NCI-H2196 (cell line): ENCODE measurements at regions not wholly inside any gene's neighbourhood (a gene's known extent, or its start where the extent isn't known, plus 50 kb on each side); places are given as distances from the start of the nearest gene placed in this dataset.

Source experiments
- DNase-seq: peaks from one replicate; lab custom pipeline; 2025; ENCODE audit not compliant: unreplicated experiment; lab: John Stamatoyannopoulos, UW

GRCh38 chr2:8309131-8309530 lies 372.7 kb upstream of the ID2 start:
- DNase-seq: no peak

DNA sequence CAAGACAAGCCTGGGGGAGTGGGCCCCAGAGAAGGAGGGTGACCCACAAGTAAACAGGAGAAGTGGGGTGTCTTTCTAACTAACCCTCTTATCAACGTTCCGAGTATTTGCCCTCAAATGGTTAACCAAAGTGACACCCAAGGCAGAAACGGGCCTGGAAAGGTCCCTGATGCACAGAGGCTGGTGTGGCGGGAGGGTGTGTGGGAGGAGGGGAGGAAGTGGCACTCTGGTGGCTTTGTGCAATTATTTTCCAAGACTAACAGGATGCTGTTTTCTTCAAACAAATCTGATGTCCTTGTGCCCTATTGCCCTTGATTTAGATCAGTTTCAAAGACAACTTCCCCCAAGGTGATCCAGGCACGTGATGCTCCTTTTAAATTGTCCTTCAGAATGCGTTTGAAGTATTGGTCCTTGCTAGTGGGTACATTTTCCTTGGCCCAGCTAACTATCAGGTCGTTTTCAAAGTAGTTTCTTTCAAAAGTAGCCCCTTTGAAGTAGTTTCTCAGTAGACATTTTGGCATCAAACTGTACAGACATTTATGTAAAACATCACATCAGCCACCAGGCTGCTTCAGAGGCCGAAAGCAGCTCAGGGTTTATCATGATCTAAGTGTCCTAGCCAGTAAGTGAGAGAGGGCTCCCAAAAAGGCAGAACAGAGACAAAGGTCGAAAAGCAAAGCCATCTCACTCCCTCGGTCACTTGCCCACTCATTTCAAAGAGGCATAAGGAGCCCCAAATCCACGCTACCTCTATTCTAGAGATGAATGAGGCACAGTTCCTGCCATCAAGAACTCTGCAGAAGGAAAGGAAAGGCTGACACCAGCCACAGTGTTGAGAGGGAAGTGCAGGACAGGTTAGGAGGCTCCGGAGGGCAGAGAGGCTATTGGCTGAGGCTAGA lies 371.1 kb upstream of the ID2 start:
- no peak for DNase-seq

DNA sequence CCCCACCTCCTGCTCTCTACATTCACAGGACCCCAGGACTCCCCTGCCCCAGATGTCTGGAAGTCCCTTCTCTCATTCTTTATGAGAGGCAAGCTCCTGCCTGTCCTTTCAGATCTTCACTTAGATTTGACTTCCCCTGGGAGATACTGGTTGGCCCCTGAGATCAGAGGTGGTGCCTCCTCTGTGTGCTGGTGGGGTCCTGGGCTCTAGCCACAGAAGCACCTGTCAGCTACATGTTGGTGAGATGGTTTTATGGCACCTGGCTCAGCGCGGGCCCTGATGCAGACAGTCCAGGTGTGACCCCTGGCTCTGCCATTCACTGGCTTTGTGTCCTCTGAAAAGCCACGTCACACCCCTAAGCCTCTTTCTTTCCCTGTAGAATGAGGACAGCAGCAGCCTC lies 369.6 kb upstream of the ID2 start:
- no peak for DNase-seq

DNA sequence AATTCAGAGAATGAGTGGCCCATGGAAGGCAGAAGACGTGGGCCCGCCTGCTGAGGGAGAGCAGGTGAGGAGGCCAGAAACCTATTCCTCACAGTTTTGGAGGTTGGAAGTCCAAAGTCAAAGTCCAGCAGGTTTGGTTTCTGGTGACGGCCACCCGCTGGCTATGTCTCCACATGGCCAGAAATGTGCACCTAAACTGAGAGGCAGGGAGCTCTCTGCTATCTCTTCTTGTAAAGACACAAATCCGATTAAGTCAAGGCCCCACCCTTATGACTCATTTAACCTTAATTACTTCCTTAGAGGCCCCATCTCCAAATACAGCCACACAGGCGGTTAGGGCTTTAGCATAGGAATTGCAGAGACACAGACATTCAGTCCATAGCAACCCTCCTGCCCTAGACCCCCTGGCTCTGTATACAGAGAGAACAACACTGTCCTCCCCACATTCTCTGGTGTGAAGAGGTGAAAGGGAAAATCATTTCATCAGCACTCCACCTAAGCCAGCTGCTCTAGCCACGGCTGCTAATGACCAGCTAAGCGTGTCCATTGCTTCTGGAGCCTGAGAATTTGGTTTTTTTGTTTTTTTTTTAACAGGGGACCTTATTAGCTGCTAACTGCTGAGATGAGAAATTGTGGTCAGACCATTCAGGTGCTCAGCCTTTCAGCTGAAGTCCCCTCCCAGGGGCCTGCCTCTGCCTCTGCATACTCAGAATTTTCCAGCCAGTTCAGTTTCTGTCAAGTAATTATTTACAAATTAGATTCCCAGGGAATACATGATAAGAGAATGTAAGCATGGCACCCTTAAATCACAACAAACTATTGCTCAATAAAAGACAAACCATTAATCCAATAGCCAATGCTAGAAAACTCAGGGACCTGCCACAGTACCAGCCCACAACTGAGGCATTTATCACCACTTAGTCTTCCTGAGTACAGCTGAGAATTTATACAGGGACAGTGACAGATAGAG lies 368.7 kb upstream of the ID2 start:
- DNase-seq: peak; percentile 6

- DNase-seq: no peak
Observed at GRCh38 chr2:8314063-8314462, 367.8 kb upstream of the ID2 start.

DNA sequence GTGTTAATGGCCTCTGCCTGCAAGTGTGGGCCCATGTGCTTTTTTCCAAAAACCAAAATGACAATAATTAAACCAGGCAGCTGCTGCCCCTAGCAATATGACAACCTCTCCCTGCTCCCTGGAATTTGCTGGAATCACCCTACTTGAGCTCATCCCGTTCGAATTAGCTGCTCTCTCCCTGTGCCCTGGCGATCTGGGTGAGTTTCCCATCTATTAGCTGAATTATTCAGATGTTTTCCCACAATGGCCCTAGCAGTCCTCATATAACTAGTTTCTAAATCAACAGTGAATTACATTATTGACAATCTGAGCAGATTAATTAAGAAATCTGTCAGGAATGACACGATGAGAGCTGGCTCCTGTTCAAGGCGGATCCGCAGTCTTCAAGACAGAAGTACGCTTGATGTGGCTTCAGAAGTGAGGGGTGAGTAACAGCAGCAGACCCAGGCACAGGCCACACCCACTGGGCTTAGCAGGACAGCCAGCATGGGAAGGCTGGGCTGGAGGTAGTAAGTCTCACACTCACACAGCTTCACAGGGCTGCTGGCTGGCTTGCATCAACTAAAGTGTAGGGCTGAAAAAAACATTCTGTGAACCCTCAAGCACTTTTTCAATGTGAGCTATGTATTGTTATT lies 366.2 kb upstream of the ID2 start:
- no peak for DNase-seq

DNA sequence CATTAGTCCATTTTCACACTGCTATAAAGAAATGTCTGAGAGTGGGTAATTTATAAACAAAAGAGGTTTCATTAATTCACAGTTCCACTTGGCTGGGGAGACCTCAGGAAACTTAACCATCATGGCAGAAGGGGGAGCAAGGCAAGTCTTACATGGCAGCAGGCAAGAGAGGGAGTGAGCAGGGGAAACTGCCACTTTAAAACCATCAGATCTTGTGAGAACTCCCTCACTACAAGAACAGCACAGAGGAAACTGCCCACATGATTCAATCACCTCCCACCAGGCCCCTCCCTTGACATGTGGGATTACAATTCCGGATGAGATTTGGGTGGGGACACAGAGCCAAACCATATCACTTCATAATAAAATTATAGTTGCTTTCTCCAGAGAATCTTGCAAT lies 365.5 kb upstream of the ID2 start:
- no peak for DNase-seq

- no peak for DNase-seq
Observed at GRCh38 chr2:8317418-8317817, 364.4 kb upstream of the ID2 start.

- no peak for DNase-seq
Observed at GRCh38 chr2:8319219-8319618, 362.6 kb upstream of the ID2 start.

- no peak for DNase-seq
Observed at GRCh38 chr2:8320311-8321066, 361.4 kb upstream of the ID2 start.

DNA sequence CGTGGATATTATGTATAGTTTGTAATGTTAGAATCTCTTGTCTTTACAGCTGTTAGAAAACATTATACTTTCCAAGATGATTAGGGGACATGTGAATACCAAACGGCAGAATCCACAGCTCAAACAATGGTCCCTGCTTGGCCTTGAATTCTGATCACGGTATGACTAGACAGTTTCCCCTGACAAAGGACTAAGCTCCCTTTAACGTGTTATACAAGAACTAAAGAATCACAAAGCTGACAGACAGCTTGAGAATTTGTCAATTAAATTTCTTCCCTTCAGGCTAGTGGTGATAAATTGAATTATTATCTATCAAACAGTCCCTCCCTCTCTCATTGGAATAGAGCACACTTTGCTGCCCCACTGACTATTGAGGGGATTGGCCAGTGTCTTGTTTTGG lies 359.2 kb upstream of the ID2 start:
- DNase-seq: no peak

- no peak for DNase-seq
Observed at GRCh38 chr2:8324164-8324856, 357.5 kb upstream of the ID2 start.

- DNase-seq: no peak
Observed at GRCh38 chr2:8324901-8325300, 357.0 kb upstream of the ID2 start.

DNA sequence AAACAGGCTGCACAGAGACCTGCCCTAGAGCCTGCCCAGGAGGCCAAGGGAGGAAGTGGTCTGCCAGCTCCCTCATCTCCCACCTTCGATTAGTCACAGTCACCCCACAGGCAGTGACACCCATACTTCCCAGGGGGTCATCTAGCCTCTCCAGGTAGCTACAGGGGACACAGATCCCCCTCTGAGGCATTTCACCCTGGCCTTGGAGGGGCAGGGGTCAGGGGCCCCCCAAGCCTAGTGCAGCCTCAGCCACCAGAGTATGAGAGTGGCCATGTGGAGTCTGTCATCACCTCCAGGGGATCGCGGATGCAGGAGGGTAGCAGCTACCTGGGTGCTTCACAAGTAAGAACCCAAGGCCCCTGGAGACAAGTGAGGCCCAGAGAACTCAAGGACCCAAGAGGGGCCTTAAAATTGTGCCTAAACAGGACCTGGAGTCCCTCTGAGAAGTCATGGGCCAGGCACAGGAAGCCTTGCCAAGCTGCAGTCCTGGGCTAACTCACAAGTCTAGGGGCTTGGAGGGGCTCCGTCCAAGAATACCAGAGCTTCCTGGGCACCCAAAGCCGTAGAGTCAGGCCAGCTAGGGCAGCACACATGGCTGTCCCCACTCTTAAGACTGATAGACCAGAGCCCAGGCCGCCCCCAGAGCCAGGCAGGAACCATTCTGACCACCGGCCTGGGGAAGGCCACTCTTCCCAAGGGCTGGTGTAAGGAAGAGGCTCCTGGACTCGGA lies 354.3 kb upstream of the ID2 start:
- no peak for DNase-seq

- no peak for DNase-seq
Observed at GRCh38 chr2:8328217-8328616, 353.6 kb upstream of the ID2 start.

DNA sequence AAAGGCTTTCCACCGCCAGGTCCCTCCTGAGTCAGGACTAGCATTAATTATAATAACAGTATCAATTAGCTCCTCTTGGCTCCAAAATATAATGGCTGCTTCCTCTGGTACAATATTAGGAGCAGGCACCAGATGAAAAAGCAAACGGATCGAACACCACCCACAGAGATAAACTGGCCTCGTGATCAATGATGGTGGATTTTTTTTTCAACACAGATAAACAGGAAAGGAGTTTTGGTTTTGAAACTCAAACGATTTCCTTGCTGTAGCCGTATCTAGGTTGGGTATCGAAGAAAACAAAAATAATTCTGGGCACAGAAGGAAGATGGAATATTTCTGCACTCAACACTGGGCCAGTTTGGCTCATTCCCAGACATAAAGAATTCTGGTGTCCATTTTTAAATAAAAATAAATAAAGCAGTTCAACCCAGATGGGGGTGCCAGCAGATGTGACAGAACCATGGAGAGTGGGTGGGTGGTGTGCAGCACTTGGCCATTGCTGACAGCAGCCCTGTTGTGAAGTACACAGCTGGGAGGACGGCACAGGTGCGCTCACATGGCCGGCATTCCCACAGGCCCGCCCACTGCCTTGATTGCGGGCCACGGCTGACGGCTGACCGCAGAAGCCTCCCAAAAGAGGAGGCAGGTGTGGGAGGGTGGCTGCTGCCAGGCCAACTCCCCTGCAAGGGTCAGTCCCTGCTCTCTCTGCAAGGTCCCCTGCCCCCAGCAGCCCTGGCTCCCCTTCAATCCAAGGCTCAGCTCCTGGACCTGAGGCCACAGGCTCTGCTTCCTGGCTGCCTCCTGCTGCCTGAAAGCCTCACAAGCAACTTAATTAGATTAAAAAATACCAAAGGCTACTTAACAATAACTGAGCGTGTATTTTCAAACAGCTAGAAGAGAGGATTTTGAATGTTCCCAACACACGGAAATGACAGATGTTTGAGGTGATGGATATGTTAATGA lies 351.9 kb upstream of the ID2 start:
- DNase-seq: no peak

- DNase-seq: no peak
Observed at GRCh38 chr2:8331068-8331467, 350.8 kb upstream of the ID2 start.

DNA sequence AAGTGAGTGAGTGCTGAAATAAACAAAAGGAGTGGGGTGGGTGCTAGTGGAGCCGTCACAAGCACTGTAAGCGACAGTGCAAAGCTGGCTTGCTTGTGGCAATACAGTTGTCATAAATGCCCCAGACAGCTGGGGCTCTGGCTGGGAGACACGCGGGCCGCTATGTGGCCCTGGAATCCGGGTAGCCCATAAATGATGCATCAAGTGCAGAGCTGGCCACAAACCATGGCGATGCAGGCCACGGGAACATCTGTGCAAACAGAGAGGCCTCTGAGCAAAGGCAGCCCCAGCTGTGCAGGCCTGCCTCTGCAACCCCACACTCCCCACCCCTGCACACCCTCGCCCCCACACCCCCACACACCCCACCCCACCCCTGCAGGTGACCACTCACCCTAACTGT lies 349.2 kb upstream of the ID2 start:
- no peak for DNase-seq
